GM13976 (cell line): ENCODE measurements at regions not wholly inside any gene's neighbourhood (a gene's known extent, or its start where the extent isn't known, plus 50 kb on each side); places are given as distances from the start of the nearest gene placed in this dataset.
"Not testable (repeated sequence)": the region's sequence is repeated elsewhere in the genome, so short reads cannot be mapped to it uniquely, and the experiment has no call there.

ENCODE experiments used
- DNase-seq: peaks from one replicate; pipeline ENCODE4 v3.0.0; 2012; ENCODE audit warnings: low spot score
- CTCF ChIP-seq: IDR thresholded peaks from 2 replicates; pipeline ENCODE4 v1.5.1; 2012; ENCODE audit warnings: borderline replicate concordance, mild to moderate bottlenecking; ENCODE audit not compliant: insufficient read depth; ENCODE audit errors: extremely low read depth, missing control alignments, control extremely low read depth
- in situ Hi-C: fragments of 300-500 bp; cut with MboI; formaldehyde crosslinking; loops from one replicate; pipeline ENCODE4 v1.12.0; 2022; ENCODE audit warnings: low sequenced_read_pairs, mixed read lengths, inconsistent platforms; ENCODE audit not compliant: unreplicated experiment

GRCh38 chr17:34024806-34025551 lies 230.1 kb upstream of the CCL2 start:
- TF ChIP-seq CTCF: no peak
- in situ Hi-C loops: no loop called here
- DNase-seq: no peak

- in situ Hi-C loops: not testable (repeated sequence)
These were observed 224.5 kb upstream of the CCL2 start for GRCh38 chr17:34030601-34031000.

GRCh38 chr17:34032305-34032704 lies 222.8 kb upstream of the CCL2 start:
- in situ Hi-C loops, DNase-seq: not testable (repeated sequence)

More at GRCh38 chr17:34030601-34031000, 224.5 kb upstream of the CCL2 start:
- DNase-seq: not testable (repeated sequence)

- DNase-seq, in situ Hi-C loops: not testable (repeated sequence)
These were observed 216.3 kb upstream of the CCL2 start for GRCh38 chr17:34038786-34039185.

- DNase-seq, in situ Hi-C loops: not testable (repeated sequence)
These were observed 215.9 kb upstream of the CCL2 start for GRCh38 chr17:34039213-34039612.

GRCh38 chr17:34039759-34040555 lies 215.1 kb upstream of the CCL2 start:
- in situ Hi-C loops: not testable (repeated sequence)
- DNase-seq: peak; percentile 24

GRCh38 chr17:34045990-34046389 lies 209.1 kb upstream of the CCL2 start:
- DNase-seq: no peak
- in situ Hi-C loops: no loop called here
- no peak for TF ChIP-seq CTCF

- TF ChIP-seq CTCF: no peak
- in situ Hi-C loops: no loop called here
- no peak for DNase-seq
These were observed 204.0 kb upstream of the CCL2 start for GRCh38 chr17:34051046-34051445.

GRCh38 chr17:34054495-34054894 lies 200.6 kb upstream of the CCL2 start:
- no peak for TF ChIP-seq CTCF
- in situ Hi-C loops: no loop called here

More at GRCh38 chr17:34054495-34054894, 200.6 kb upstream of the CCL2 start:
- DNase-seq: no peak
